ENCODE measurements at regions not wholly inside any gene's neighbourhood (a gene's known extent, or its start where the extent isn't known, plus 50 kb on each side); places are given as distances from the start of the nearest gene placed in this dataset.

DNA sequence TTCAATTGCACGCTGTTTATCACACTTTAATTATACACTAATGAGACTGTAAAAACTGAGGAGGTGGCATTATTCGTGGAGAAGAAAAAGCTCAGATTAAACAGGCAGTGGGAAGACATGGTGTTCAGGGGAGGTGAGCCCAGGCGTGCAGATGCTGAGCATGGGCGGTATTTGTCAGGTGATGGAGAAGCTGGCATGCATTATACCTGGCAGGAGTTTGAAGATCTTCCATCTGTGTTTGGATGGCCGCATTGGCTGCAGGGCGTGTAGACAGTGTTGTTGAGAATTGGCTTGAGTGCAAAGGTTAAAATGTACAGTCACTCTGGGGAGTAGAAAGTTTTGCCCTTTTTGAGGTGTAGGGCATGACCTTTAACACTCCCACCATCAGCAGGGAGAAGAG, 213.8 kb downstream of the ERMARD start (continued):
- TF ChIP-seq CHD7 (IDR thresholded peaks at IDR 0.05; ENCODE audit: insufficient replicate concordance, low read length), result no peak
- TF ChIP-seq RFX5 (IDR thresholded peaks at IDR 0.05; ENCODE audit: borderline replicate concordance, low read depth, low read length), result no peak

Data from H1 (cell line).